ENCODE measurements at regions not wholly inside any gene's neighbourhood (a gene's known extent, or its start where the extent isn't known, plus 50 kb on each side); places are given as distances from the start of the nearest gene placed in this dataset.

DNA sequence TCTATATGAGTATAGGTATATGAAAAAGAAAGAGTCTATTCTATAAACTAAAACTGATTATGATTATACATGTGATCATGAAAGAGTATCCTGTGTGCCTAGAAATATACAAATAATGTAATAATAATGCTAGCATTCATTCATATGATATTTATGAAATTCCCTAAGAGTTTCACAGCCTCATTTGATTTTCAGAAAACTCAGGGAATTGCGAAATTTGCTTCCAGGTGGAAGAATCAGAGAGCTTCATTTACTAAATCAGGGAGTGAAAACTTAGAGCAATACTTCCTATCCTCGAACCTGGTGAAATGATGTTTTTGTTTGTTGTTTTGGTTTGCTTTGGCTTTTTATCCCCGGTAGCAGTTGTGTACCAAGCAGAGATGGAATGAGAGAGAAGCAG lies 1105.7 kb upstream of the SLIT2 start:
- Histone ChIP-seq H3K27ac (ENCODE audit: low read depth, low read length) (no peak overlapping the region), H3K9me2 (replicated peaks; ENCODE audit: control insufficient read depth, low read length) (no peaks in the 10 kb centered on the region), H3K4me1 (ENCODE audit: control insufficient read depth, low read length) (no peaks in the 10 kb centered on the region), H3K79me2 (ENCODE audit: control insufficient read depth, low read length) (no peaks in the 10 kb centered on the region), H3K36me3 (ENCODE audit: control insufficient read depth, low read length) (no peaks in the 10 kb centered on the region), H4K20me1 (ENCODE audit: control insufficient read depth, insufficient read depth, low read depth, low read length) (no peaks in the 10 kb centered on the region), H3K4me3 (ENCODE audit: low read length) (no peak overlapping the region), H3K4me2 (ENCODE audit: low read length) (no peak overlapping the region), H3F3A (ENCODE audit: control insufficient read depth, insufficient read depth) (no peaks in the 10 kb centered on the region), H3K9me3 (ENCODE audit: control insufficient read depth, insufficient read depth, low read length) (no peaks in the 10 kb centered on the region), H3K27me3 (ENCODE audit: control insufficient read depth, low read length) (no peaks in the 10 kb centered on the region)
- TF ChIP-seq EZH2phosphoT487 (IDR thresholded peaks at IDR 0.05; ENCODE audit: borderline replicate concordance, low read length) (no peak), CTCF (IDR thresholded peaks at IDR 0.05; ENCODE audit: low read depth, low read length, poor library complexity, severe bottlenecking) (no peak)

DNA sequence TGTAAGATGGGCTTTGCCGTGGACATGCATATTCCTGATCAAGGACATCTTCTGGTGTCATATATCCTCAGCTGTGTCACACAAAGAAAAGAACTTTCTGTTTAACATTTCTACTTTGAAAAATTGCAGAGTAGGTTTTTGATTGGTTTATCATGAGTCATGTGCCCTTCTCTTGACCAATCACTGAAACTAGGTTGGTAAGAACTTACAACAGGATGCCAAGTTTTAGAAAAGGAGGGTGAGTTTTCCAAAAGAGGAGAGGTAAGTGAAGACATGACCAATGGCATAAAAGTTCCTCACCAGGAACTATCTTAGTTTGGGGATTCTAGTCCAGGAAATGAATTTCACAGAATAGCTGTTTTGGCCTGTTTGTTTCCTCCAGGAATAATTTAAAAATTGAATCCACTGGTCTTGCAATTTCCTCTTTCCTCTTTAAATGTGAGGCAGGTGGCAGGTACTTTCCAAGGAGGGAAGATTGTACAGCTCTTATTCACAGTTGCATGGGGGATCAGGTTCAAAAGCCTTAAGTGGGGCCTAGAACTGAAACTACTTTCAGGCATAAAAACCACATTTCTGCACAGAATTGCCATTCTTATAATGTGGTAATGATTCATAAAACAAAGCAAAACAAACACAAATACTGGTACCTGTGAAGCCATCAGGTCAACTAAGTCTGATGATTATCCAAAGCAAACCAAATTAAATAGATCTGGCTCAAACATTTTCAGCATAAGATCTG lies 1114.5 kb upstream of the LCORL start:
- H3K79me2 ChIP-seq (ENCODE audit: control insufficient read depth, low read length) = no peaks in the 10 kb centered on the region
- TF ChIP-seq EZH2phosphoT487 (IDR thresholded peaks at IDR 0.05; ENCODE audit: borderline replicate concordance, low read length) (no peak), CTCF (IDR thresholded peaks at IDR 0.05; ENCODE audit: low read depth, low read length, poor library complexity, severe bottlenecking) (no peak)
- no peaks in the 10 kb centered on the region for H3F3A ChIP-seq (ENCODE audit: control insufficient read depth, insufficient read depth)
- H3K36me3 ChIP-seq (ENCODE audit: control insufficient read depth, low read length) = no peaks in the 10 kb centered on the region
- H3K4me3 ChIP-seq (ENCODE audit: low read length) = no peak overlapping the region
- no peaks in the 10 kb centered on the region for H3K9me3 ChIP-seq (ENCODE audit: control insufficient read depth, insufficient read depth, low read length)
- no peaks in the 10 kb centered on the region for H3K27me3 ChIP-seq (ENCODE audit: control insufficient read depth, low read length)
- no peaks in the 10 kb centered on the region for H3K4me1 ChIP-seq (ENCODE audit: control insufficient read depth, low read length)
- no peaks in the 10 kb centered on the region for H3K9me2 ChIP-seq (replicated peaks; ENCODE audit: control insufficient read depth, low read length)
- no peak overlapping the region for H3K4me2 ChIP-seq (ENCODE audit: low read length)
- H3K27ac ChIP-seq (ENCODE audit: low read depth, low read length) = no peak overlapping the region
- H4K20me1 ChIP-seq (ENCODE audit: control insufficient read depth, insufficient read depth, low read depth, low read length) = no peaks in the 10 kb centered on the region

GRCh38 chr4:19134685-19135084 lies 1113.1 kb upstream of the LCORL start:
- no peaks in the 10 kb centered on the region for H3K36me3 ChIP-seq (ENCODE audit: control insufficient read depth, low read length)
- no peaks in the 10 kb centered on the region for H3K9me3 ChIP-seq (ENCODE audit: control insufficient read depth, insufficient read depth, low read length)
- H3K27me3 ChIP-seq (ENCODE audit: control insufficient read depth, low read length) = no peaks in the 10 kb centered on the region
- no peaks in the 10 kb centered on the region for H3F3A ChIP-seq (ENCODE audit: control insufficient read depth, insufficient read depth)
- H3K4me3 ChIP-seq (ENCODE audit: low read length) = no peak overlapping the region
- TF ChIP-seq EZH2phosphoT487 (IDR thresholded peaks at IDR 0.05; ENCODE audit: borderline replicate concordance, low read length) (no peak), CTCF (IDR thresholded peaks at IDR 0.05; ENCODE audit: low read depth, low read length, poor library complexity, severe bottlenecking) (no peak)
- H3K27ac ChIP-seq (ENCODE audit: low read depth, low read length) = no peak overlapping the region
- no peak overlapping the region for H3K4me2 ChIP-seq (ENCODE audit: low read length)
- H3K9me2 ChIP-seq (replicated peaks; ENCODE audit: control insufficient read depth, low read length) = no peaks in the 10 kb centered on the region
- H3K79me2 ChIP-seq (ENCODE audit: control insufficient read depth, low read length) = no peaks in the 10 kb centered on the region
- H4K20me1 ChIP-seq (ENCODE audit: control insufficient read depth, insufficient read depth, low read depth, low read length) = no peaks in the 10 kb centered on the region
- no peaks in the 10 kb centered on the region for H3K4me1 ChIP-seq (ENCODE audit: control insufficient read depth, low read length)

Measured in DOHH2 (cell line).